Epithelial cell of esophagus (primary cell): ENCODE measurements at regions not wholly inside any gene's neighbourhood (a gene's known extent, or its start where the extent isn't known, plus 50 kb on each side); places are given as distances from the start of the nearest gene placed in this dataset.

Source experiments
- DNase-seq: peaks from one replicate; pipeline ENCODE4 v3.0.0; 2010; ENCODE audit warnings: low read depth
- H3K4me3 ChIP-seq: 2 replicates; pipeline ENCODE4 v1.5.1; 2011; ENCODE audit warnings: mild to moderate bottlenecking, low read length, control low read depth
- TF ChIP-seq, protein P1 (sequence below): IDR thresholded peaks from 2 replicates; pipeline ENCODE4 v1.5.1; 2011; ENCODE audit warnings: low read depth, mild to moderate bottlenecking, low read length, control low read depth, inconsistent platforms; ENCODE audit not compliant: insufficient read depth; ENCODE audit errors: missing control alignments

DNA sequence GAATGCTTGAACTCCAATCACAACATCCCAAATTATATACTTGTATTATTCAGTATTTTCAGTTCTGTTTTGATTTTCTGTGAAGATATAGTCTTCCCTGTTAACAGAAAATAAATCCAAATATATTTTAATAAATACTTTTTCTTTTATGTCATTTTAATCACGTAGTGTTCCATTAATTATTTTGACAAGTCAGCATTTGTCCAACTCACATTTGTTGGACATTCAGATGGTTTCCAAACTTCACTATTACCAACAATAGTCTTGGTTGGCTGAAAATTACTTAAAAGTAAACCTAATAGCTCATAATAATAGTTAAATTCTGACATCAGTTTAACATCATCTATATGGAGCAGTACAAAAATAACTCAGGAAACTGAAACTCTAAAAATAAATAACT lies 60.7 kb upstream of the SPANXD start:
- H3K4me3 ChIP-seq: no peak overlapping the region
- TF ChIP-seq, protein P1, sequence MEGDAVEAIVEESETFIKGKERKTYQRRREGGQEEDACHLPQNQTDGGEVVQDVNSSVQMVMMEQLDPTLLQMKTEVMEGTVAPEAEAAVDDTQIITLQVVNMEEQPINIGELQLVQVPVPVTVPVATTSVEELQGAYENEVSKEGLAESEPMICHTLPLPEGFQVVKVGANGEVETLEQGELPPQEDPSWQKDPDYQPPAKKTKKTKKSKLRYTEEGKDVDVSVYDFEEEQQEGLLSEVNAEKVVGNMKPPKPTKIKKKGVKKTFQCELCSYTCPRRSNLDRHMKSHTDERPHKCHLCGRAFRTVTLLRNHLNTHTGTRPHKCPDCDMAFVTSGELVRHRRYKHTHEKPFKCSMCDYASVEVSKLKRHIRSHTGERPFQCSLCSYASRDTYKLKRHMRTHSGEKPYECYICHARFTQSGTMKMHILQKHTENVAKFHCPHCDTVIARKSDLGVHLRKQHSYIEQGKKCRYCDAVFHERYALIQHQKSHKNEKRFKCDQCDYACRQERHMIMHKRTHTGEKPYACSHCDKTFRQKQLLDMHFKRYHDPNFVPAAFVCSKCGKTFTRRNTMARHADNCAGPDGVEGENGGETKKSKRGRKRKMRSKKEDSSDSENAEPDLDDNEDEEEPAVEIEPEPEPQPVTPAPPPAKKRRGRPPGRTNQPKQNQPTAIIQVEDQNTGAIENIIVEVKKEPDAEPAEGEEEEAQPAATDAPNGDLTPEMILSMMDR: no peak
- DNase-seq: no peak

DNA sequence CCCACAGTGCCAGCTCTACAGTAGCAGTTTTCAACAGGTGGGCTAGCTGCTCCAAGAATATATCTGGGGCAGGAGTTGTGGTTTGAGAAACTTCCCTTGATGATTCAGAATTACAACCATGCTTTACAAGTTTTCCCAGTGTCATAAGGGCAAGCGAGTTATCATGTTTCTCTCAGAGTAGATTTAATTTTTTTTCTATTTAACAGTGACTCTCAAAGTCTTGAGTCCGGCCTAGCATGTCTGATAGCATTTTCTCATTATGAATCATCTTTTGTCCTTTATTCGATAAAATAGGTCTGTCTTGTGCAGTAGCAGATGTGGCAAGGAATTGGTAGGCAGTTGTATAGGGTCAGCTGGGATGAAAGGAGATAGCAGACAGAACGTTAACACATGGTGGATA lies 62.2 kb upstream of the SPANXD start:
- TF ChIP-seq, protein P1: no peak
- DNase-seq: peak; percentile 65
- no peak overlapping the region for H3K4me3 ChIP-seq

DNA sequence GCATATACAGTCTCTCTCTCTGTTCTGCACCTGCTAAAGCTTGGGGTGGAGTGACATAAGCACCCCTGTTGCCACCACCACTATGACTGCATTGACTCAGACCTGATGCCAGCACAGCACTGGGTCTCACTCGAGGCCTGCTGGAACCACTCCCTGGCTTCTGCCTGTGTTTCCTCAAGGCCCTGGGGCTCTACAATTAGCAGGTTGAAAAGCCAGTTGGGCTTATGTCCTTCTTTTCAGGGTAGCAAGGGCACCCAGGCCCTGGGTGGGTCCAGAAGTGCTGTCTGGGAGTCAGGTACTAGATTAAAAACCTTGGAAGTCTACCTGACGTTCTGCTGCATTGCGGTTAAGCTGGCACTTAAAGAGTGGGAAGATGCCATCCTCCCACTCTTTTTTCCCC lies 50.5 kb upstream of the MAGEC3 start:
- no peak overlapping the region for H3K4me3 ChIP-seq
- TF ChIP-seq, protein P1: no peak
- DNase-seq: peak; percentile 0
